HG03025 (cell line): ENCODE measurements at regions not wholly inside any gene's neighbourhood (a gene's known extent, or its start where the extent isn't known, plus 50 kb on each side); places are given as distances from the start of the nearest gene placed in this dataset.
"Not testable (repeated sequence)": the region's sequence is repeated elsewhere in the genome, so short reads cannot be mapped to it uniquely, and the experiment has no call there.

ENCODE experiments used
- ATAC-seq: cut with Tn5 transposase; IDR thresholded peaks from one replicate; pipeline ENCODE4 v1.9.1; 2021; ENCODE audit warnings: mild to moderate bottlenecking, moderate library complexity; ENCODE audit not compliant: unreplicated experiment, low FRiP score

DNA sequence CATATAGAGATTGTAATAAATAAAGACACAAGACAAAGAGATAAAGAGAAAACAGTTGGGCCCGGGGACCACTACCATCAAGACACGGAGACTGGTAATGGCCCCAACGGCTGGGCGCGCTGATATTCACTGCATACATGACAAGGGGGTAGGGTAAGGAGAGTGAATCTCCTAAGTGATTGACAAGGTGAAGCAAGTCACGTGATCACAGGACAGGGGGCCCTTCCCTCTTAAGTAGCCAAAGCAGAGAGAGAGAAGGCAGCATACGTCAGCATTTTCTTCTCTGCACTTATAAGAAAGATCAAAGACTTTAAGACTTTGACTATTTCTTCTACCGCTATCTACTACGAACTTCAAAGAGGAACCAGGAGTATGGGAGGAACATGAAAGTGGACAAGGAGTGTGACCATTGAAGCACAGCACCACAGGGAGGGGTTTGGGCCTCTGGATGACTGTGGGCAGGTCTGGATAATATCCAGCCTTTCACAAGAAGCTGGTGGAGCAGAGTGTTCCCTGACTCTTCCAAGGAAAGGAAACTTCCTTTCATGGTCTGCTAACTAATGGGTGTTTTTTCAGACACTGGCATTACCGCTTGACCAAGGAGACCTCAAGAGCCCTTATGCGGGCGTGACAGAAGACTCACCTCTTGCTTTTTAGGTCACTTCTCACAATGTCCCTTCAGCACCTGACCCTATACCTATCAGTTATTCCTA is 75.6 kb downstream of the MRPL39 start:
- ATAC-seq: not testable (repeated sequence)

DNA sequence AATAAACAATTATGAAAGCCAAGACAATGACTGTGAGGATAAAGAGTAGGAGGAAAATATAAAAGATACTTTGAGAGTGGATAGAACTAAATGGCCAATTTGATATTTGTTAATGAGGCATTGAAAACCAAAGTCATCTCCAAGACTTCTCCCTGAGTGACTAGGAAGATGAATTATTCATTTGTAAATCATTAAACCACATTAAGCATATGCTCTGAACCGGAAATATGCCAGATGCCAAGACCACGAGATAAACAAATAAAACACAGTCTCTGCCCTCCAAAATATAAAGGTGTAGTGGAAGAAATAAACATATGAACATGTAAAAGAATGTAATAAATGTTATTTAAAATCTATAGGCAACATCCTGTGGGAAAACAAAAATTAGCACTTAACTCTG is 78.8 kb downstream of the MRPL39 start:
- no peak for ATAC-seq

DNA sequence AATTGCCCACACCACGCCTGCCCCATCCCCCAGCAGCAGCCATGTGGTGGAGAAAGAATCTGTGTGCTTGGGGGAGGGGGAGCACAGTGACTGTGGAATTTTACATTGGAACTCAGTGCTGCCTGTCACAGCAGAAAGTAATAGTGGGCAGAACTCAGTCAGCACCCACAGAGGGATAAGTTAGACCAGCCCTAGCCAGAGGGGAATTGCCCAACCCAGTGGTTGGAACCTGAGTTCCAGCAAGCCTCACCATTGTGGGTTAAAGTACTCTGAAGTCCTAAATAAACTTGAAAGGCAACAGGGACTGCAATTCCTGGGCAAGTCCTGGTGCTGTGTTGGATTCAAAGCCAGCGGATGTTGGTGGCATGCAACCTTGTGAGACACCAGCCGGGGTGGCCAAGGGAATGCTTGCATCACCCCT is 88.8 kb downstream of the MRPL39 start:
- ATAC-seq: no peak

DNA sequence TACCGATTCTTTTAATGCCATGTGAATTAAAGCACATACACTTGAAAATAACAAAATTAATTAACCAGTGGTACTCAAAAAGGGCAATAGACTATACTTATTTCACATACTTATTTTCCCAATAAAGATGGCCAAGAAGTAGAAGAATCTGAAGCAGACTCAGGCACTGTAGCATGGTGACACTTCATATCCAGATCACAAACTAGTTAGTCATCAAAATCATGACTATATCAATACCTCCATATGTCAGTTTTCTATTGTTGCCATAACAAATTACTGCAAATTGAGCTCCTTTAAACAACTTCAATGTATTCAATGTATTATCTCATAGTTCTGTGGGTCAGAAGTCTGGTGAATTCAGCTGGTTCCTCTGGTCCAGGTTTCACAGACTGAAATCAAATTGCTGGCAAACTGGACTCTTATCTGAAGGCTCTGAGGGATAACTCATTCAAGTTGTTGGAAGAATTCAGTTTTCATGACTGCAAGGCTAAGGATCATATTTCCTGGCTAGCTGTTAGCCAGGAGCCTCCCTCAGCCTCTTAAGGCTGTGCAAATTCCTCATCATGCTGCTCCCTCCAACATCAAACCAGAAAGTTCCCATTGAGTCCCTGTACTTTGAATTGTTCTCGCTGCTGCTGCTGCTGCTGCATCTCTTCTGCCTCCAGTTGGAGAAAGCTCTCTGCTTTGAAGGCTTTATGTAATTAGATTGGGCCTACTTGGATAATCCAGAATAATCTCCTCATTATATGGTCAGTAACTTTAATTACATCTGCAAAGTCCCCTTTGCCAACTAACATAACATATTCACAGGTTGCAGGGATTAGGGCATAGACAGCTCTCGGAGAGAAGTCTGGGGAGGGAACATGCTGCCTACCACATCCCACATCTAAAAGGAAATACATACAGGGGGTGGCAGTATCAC is 91.5 kb downstream of the MRPL39 start:
- no peak for ATAC-seq

GRCh38 chr21:25513810-25514209 is 93.5 kb downstream of the MRPL39 start:
- no peak for ATAC-seq

DNA sequence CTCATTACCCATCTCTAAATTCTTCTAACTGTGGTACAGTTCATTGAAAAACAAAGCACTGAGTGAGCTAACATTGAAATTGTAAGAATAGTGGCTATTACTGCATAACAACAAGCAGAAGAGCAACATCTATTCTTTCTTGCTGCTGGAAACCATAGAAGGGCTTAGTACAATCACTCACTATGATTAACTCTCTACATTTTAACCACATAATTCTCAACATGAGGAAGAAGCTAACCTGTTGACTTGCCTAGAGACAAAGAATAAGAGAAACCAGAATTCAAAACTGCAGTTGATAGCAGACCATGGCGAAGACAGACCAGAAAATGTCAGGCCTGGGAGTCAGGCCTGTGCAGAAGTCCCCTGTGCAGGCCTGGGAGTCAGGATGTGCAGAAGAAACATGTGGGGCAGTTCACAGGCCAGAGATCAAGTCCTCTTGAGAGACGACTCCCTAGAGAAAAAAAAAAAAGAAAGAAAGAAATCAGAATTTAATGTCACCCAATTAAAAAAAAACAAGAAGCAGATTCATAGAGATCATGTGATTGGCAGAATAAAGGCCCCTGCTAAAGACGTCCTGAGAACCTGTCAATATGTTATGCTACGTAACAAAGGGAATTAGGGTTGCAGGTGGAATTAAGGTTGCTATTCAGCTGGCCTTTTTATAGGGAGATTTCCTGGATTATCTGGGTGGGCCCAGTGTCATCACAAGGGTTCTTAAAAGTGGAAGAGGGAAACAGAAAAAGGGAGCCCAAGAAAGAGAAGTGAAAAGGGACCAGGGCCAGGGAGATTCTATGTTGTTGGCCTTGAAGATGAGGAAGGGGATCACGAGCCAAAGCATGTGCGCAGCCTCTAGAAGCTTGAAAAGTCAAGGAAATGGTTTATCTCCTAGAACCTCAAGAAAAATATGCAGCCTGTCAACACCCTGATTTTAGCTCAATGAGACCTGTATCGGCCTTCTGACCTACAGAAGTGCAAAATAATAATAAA is 94.9 kb downstream of the MRPL39 start:
- no peak for ATAC-seq

DNA sequence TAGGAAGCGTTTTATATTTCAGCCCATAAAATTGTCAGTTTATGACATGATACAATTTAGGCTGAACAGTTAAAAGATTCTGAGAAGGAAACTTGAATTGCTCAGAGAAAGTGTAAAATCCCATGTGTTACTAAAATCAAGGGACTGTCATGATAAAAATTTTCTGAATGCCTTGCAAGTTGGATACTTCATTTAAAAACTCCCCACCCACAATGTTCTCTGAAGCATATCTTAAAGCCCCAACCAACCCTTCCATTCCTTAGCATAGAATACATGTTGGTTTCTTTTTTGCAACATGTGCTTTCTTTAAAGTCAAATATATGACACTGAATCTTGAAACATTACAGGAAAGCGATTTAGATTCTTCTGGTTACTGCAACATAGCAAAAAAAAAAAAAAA is 97.4 kb downstream of the MRPL39 start:
- no peak for ATAC-seq

DNA sequence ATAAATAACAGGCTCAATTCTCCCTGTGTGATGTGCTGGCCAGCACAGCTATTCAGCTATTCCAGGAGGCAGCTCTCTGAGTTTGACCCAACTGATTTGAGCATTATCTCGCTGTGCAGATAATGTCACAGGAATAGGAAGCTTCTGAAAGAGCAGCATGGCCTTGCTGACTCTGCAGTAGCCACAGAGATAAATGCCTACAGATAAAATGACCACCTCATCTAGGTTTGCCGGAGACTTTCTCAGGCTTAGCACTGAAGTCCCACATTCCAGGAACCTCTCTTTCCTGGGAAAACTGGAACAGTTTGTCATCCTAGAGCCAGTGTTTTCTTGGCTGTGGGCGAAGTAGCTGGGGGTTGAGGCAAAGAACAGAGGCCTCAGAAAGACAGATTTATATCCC is 98.9 kb downstream of the MRPL39 start:
- ATAC-seq: no peak

GRCh38 chr21:25507522-25507921 is 99.8 kb downstream of the MRPL39 start:
- ATAC-seq: no peak

DNA sequence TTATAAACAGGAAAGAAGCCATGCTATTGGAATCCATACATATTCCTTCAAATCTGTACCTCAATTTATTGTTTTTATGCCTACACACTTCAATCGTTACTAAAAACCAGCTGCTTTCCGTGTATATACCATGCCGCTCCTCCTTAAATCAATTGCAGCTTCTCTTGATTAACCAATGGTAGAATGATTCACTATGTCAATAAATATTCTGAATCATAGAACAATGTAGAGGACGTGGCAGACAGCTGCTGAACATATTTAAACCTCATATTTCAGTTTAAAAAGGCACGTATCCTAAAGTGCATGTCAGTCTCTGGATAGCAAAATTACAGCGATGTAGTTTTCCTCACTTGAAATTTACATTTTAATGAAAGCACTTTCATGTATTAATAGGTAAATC is 100.4 kb downstream of the MRPL39 start:
- ATAC-seq: no peak

DNA sequence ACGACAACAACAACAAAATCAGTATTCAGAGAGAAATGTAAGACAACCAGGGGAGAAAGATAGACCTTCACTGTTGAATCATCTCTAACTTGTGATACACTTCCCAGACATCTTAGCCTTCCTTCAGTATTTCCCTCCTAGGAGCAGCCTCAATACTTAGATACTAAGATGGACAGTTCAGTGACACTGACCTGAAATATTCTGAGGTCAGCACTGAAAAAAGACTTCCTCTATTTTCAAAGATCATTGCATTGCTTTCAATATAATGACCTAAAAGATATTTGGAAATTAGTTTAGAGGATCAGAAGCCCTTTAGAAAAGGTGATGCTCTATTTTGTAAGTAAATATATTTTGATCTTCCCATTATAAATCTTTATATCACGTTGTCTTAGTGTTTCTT is 101.0 kb downstream of the MRPL39 start:
- ATAC-seq: no peak

DNA sequence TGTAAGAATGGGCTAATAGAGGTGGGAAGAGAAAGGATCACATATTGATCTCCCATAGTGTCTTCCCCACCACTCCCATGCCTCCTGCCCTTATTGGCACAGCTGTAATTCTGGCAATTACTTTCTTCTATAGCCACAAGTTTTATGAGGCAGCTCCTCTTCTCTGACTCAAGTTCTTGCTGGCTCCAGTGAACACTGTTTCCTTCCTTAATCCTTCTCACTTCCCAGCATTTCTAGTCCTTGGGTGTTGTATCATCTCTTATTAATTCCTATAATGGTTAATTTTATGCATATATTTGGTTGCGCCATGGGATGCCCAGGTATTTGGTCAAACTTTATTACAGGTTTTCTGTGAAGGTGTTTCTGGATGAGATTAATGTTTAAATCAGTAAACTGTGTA is 103.3 kb downstream of the MRPL39 start:
- no peak for ATAC-seq

GRCh38 chr21:25501996-25502665 is 105.2 kb downstream of the MRPL39 start:
- peak; percentile 42 for ATAC-seq

DNA sequence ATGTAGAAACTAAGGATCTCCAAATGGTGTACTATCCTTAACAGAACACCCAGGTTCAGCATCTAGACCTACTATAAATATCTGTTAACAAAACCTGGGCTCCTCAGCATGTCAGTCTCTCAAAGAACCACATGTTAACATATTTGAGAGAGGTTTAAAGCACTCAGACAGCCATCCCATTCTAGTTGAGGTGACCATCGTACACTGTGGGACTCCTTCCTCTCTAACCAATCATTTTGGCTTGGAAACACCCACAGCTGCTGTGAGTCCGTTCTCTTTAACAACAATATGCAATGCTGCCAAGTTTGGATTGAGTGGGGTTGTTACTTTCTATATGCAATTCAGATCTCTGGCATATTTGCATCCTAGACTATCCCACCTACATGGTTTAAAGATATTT is 105.8 kb downstream of the MRPL39 start:
- no peak for ATAC-seq

DNA sequence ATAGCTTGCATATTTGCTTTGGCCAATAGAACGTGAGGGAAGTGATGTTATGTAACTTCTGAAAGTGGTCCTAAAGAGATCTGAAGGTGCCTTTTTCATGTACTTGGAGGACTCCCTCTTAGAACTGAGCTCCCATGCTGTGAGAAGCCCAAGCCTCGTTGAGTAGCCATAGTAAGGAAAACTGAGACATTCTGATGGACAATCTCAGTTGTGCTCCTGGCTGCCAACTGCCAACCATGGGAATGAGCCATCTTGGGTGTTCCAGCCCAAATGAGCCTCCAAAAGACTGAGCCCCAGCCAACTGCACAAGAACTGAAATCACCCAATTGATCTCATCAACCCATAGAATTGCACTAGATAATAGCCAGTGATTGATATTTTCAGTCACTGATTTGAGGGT is 106.7 kb downstream of the MRPL39 start:
- ATAC-seq: no peak

DNA sequence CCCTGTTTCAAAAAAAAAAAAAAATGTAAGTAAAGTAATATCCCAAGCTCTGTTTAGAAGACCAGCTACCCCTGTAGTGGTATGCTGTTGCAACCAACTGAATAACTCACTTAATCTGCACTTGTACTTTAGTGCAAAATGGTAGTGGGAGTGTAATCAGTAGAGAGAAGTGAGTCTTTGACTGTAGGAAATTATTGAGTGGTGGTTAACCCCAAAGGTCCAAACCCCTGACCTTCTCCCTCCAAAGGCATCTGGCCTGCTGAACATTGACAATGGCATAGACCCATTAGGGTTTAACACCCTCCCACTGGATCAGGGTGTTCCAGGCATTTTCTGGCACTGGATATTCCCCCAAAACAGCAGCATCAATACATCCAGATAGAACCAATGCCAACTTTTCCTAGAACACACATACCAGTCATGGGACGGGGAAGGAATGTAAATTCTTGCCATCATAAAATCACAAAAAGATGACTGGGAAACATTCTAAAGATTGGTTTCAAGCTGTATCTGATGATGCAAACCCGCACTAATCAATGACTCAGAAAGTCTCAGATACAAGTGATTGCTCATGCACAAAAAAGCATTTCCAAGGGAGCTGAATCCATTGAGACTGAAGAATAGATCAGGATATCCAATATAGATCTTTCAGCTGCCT is 110.3 kb downstream of the MRPL39 start:
- no peak for ATAC-seq

DNA sequence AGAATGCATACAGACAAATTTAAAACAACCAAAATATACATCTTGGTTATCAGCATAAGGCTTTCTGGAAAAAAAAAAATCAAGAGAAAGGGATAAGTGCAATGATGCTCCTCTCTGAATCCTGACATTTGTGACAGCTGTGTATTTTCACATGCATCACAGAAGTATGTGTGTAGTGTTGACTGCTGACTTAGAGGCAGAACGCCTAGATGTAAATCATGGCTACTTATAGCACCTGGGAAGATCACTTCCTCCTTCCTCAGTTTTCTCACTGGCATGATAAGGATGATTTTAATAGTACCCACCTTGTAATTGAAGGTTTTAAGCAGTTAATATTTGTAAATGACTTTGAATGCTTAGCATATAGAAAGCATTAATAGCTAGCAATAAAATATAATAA is 112.5 kb downstream of the MRPL39 start:
- ATAC-seq: no peak

- no peak for ATAC-seq
These were observed 113.6 kb downstream of the MRPL39 start for GRCh38 chr21:25493722-25494121.

DNA sequence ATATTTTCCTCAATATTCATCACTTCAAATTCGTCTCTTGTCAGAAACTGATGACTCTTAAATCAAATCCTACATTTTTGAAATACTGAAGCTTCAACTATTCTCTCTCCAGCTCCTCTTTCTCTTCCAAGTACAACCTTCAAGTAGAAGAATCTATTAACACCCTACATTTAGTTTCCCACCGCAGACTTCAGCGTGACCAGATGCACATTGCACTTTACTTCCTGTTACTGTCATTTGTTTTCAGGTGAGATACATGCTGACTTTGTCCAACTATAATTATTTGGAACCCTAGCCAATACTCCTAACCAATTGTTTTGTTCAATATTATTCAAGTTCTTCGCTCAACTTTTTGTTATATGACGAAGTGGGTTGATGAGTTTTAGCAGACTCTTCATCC is 116.0 kb downstream of the MRPL39 start:
- no peak for ATAC-seq

DNA sequence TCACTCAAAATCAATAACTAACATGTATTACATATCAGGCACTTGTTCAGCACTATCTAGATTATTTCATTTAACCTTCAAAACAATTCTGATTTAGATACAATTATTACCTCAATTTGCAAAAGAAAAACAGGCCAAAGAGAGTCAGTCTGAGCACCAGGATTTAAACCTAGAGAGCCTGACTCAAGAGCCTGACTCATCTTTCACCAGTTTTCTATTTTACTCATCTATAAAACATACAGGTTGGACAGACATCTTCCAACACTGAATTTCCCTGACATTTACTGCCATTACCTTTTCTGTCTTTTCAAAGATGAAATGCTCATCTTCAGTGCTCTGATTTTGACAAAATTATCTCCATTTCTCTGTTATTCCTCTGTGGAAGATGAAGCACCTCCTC is 116.5 kb downstream of the MRPL39 start:
- ATAC-seq: no peak
